ENCODE measurements at regions not wholly inside any gene's neighbourhood (a gene's known extent, or its start where the extent isn't known, plus 50 kb on each side); places are given as distances from the start of the nearest gene placed in this dataset.

DNA sequence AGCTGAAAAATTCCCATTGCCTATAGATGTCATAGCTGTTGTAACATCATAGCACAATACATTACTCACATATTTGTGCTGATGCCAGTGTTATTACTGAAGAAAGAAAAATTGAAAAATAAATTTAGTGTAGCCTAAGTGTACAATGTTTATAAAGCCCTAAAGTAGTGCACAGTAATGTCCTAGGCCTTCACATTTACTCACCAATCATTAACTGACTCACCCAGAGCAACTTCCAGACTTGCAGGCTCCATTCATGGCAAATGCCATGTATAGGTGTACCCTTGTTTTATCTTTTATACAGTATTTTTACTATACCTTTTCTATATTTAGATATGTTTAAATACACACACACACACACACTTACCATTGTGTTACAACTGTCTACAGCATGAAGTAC is 265.4 kb upstream of the MAGEB18 start:
- Histone ChIP-seq H2BK12ac (ENCODE audit: low read depth, low read length) (no peak overlapping the region), H2AFZ (ENCODE audit: low read length) (no peak overlapping the region), H4K8ac (ENCODE audit: extremely low read depth, insufficient read depth, low read length) (no peak overlapping the region), H3K27me3 (replicated peaks in 1 of 4; ENCODE audit: control insufficient read depth in 3 of 4, extremely low read depth in 1 of 4, insufficient read depth in 3 of 4, low read length in 3 of 4) (no peaks in the 10 kb centered on the region), H2BK15ac (ENCODE audit: low read length) (no peak overlapping the region), H3K79me1 (ENCODE audit: low read depth, low read length) (no peaks in the 10 kb centered on the region), H3K18ac (ENCODE audit: extremely low read depth, low read length) (no peak overlapping the region), H4K5ac (ENCODE audit: insufficient read length, low read depth, low read length) (no peak overlapping the region), H3K27ac (ENCODE audit: low read depth, low read length) (no peak overlapping the region), H3K4me3 (ENCODE audit: extremely low read depth in 1 of 4, insufficient read depth in 2 of 4, low read depth in 3 of 4, low read length in 4 of 4) (no peak overlapping the region), H3K4me1 (replicated peaks in 1 of 4; ENCODE audit: control insufficient read depth in 3 of 4, insufficient read depth in 4 of 4, low read length in 3 of 4) (no peaks in the 10 kb centered on the region), H3K9me3 (ENCODE audit: insufficient read depth in 2 of 2, low read depth in 1 of 2, low read length in 1 of 2) (no peaks in the 10 kb centered on the region), H4K20me1 (replicated peaks in 1 of 2; ENCODE audit: control insufficient read depth in 1 of 2, insufficient read depth in 2 of 2, low read length in 2 of 2) (no peaks in the 10 kb centered on the region), H4K91ac (replicated peaks; ENCODE audit: insufficient read length, low read length) (no peak overlapping the region), H3K36me3 (ENCODE audit: control insufficient read depth in 2 of 4, insufficient read depth in 4 of 4, low read length in 3 of 4) (no peaks in the 10 kb centered on the region), H3K23ac (ENCODE audit: insufficient read length) (no peak overlapping the region), H2AK5ac (ENCODE audit: low read depth, low read length) (no peak overlapping the region), H3K9ac (replicated peaks in 1 of 4; ENCODE audit: extremely low read depth in 1 of 4, low read depth in 3 of 4, low read length in 3 of 4) (no peak overlapping the region), H2BK120ac (replicated peaks; ENCODE audit: low read depth, low read length) (no peak overlapping the region), H3K56ac (replicated peaks; ENCODE audit: insufficient read length, low read depth, low read length) (no peak overlapping the region), H3K23me2 (ENCODE audit: low read depth, low read length) (no peaks in the 10 kb centered on the region), H3K79me2 (ENCODE audit: control insufficient read depth in 1 of 2, insufficient read depth in 2 of 2, low read length in 2 of 2) (no peaks in the 10 kb centered on the region), H2BK5ac (ENCODE audit: low read depth, low read length) (no peak overlapping the region), H3K4me2 (ENCODE audit: insufficient read depth in 1 of 2, low read depth in 2 of 2, low read length in 2 of 2) (no peak overlapping the region), H3K14ac (ENCODE audit: insufficient read length) (no peak overlapping the region), H2BK20ac (ENCODE audit: low read length) (no peak overlapping the region), H3K4ac (replicated peaks; ENCODE audit: insufficient read length, low read depth, low read length) (no peak overlapping the region)
- TF ChIP-seq, protein P1, sequence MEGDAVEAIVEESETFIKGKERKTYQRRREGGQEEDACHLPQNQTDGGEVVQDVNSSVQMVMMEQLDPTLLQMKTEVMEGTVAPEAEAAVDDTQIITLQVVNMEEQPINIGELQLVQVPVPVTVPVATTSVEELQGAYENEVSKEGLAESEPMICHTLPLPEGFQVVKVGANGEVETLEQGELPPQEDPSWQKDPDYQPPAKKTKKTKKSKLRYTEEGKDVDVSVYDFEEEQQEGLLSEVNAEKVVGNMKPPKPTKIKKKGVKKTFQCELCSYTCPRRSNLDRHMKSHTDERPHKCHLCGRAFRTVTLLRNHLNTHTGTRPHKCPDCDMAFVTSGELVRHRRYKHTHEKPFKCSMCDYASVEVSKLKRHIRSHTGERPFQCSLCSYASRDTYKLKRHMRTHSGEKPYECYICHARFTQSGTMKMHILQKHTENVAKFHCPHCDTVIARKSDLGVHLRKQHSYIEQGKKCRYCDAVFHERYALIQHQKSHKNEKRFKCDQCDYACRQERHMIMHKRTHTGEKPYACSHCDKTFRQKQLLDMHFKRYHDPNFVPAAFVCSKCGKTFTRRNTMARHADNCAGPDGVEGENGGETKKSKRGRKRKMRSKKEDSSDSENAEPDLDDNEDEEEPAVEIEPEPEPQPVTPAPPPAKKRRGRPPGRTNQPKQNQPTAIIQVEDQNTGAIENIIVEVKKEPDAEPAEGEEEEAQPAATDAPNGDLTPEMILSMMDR (IDR thresholded peaks at IDR 0.05; ENCODE audit: control extremely low read depth in 1 of 3, insufficient read depth in 1 of 3, low read depth in 1 of 3, low read length in 3 of 3): no peak
- ChIA-PET CTCF (ENCODE audit: partially characterized antibody) (no interaction called here), POLR2A (ENCODE audit: partially characterized antibody) (no interaction called here)
- FAIRE-seq: no peak
- no peak for DNase-seq (ENCODE audit: low read depth in 1 of 2, low spot score in 2 of 2)
